ENCODE measurements at regions not wholly inside any gene's neighbourhood (a gene's known extent, or its start where the extent isn't known, plus 50 kb on each side); places are given as distances from the start of the nearest gene placed in this dataset.

DNA sequence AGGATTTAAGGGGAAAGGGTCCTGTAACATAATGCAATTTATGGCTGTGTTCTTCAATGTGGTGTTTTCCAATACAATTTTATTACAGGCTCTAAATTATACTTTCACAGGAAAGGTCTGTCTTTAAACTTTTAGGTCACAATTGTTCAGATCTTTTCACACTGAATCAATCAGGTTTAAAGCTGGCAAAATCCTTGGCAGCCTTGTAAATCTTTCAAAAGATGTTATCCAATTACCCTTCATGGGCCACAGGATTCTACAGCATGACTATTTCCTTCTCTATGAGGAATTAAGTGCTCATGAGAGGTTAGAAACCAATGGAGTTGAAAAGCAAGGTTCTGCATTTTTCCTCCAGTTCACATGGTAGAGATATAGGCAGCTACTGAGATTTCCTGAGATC is 211.5 kb upstream of the MIR17HG start:
- no peak for TF ChIP-seq GATA2 (IDR thresholded peaks at IDR 0.05; ENCODE audit: low read depth, low read length)
- TF ChIP-seq GATA3 (IDR thresholded peaks at IDR 0.05; ENCODE audit: low read depth, low read length): no peak

Measured in SH-SY5Y (cell line).